Astrocyte (in vitro differentiated cells and primary cell): ENCODE measurements at regions not wholly inside any gene's neighbourhood (a gene's known extent, or its start where the extent isn't known, plus 50 kb on each side); places are given as distances from the start of the nearest gene placed in this dataset.
A peak's percentile ranks its signal among the peaks of the same experiment; 100 is the strongest.

Experiments
- DNase-seq: peaks from one replicate; pipeline ENCODE4 v3.0.0-alpha.2; 2010; ENCODE audit warnings: low read depth
- FAIRE-seq: peaks from 2 replicates; lab custom pipeline; 2011; peaks lifted over from hg19 to GRCh38; lab: Jason Lieb, UNC
- H2AFZ ChIP-seq: 2 replicates; pipeline ENCODE4 v1.6.0; 2012; ENCODE audit warnings: low read depth, low read length, inconsistent platforms
- H3K27ac ChIP-seq: 2 replicates; pipeline ENCODE4 v1.5.1; 2011; ENCODE audit warnings: low read depth, low read length, inconsistent platforms
- H3K27me3 ChIP-seq: 2 replicates; pipeline ENCODE4 v1.6.0; 2011; ENCODE audit warnings: low read length, inconsistent platforms; ENCODE audit not compliant: insufficient read depth
- H3K36me3 ChIP-seq: 2 replicates; pipeline ENCODE4 v1.5.1; 2011; ENCODE audit warnings: low read length, inconsistent platforms; ENCODE audit not compliant: insufficient read depth
- H3K4me1 ChIP-seq: 2 replicates; pipeline ENCODE4 v1.5.1; 2011; ENCODE audit warnings: low read length, inconsistent platforms; ENCODE audit not compliant: insufficient read depth
- H3K4me2 ChIP-seq: 2 replicates; pipeline ENCODE4 v1.6.0; 2012; ENCODE audit warnings: low read length, inconsistent platforms
- H3K4me3 ChIP-seq: 2 replicates; pipeline ENCODE4 v1.5.1; 2011; ENCODE audit warnings: low read depth, mild to moderate bottlenecking, low read length, inconsistent platforms; ENCODE audit not compliant: insufficient read depth
- H3K79me2 ChIP-seq: 2 replicates; pipeline ENCODE4 v1.6.0; 2012; ENCODE audit warnings: mild to moderate bottlenecking, low read length, inconsistent platforms; ENCODE audit not compliant: insufficient read depth
- H3K9ac ChIP-seq: 2 replicates; pipeline ENCODE4 v1.6.0; 2012; ENCODE audit warnings: mild to moderate bottlenecking, low read length, inconsistent platforms
- H3K9me3 ChIP-seq: 2 replicates; pipeline ENCODE4 v1.5.1; 2012; ENCODE audit warnings: low read depth, mild to moderate bottlenecking, low read length, inconsistent platforms; ENCODE audit not compliant: insufficient read depth
- H4K20me1 ChIP-seq: 2 replicates; pipeline ENCODE4 v1.6.0; 2012; ENCODE audit warnings: low read length, inconsistent platforms; ENCODE audit not compliant: insufficient read depth
- H3K27ac Mint-ChIP-seq: one replicate; pipeline ENCODE4 v1.8.0; 2021; ENCODE audit warnings: mild to moderate bottlenecking, mixed read lengths; ENCODE audit not compliant: unreplicated experiment
- H3K27me3 Mint-ChIP-seq: one replicate; pipeline ENCODE4 v1.8.0; 2021; ENCODE audit warnings: low read depth, mixed read lengths; ENCODE audit not compliant: unreplicated experiment
- H3K36me3 Mint-ChIP-seq: one replicate; pipeline ENCODE4 v1.8.0; 2021; ENCODE audit warnings: low read depth, mixed read lengths; ENCODE audit not compliant: unreplicated experiment
- H3K4me1 Mint-ChIP-seq: one replicate; pipeline ENCODE4 v1.8.0; 2021; ENCODE audit warnings: low read depth, mixed read lengths; ENCODE audit not compliant: unreplicated experiment
- H3K4me3 Mint-ChIP-seq: one replicate; pipeline ENCODE4 v1.8.0; 2021; ENCODE audit warnings: mild to moderate bottlenecking, moderate library complexity, mixed read lengths; ENCODE audit not compliant: unreplicated experiment
- H3K9me3 Mint-ChIP-seq: one replicate; pipeline ENCODE4 v1.8.0; 2021; ENCODE audit warnings: mild to moderate bottlenecking, mixed read lengths; ENCODE audit not compliant: unreplicated experiment
- EZH2 ChIP-seq: IDR thresholded peaks from 2 replicates; pipeline ENCODE4 v1.6.1; 2012; ENCODE audit warnings: mild to moderate bottlenecking, low read length, inconsistent platforms; ENCODE audit not compliant: insufficient read depth
- TF ChIP-seq, protein P1 (sequence below): IDR thresholded peaks from 2 replicates; pipeline ENCODE4 v1.5.1; 2011; ENCODE audit warnings: low read depth, mild to moderate bottlenecking, inconsistent platforms, low read length, moderate library complexity; ENCODE audit not compliant: insufficient read depth

DNA sequence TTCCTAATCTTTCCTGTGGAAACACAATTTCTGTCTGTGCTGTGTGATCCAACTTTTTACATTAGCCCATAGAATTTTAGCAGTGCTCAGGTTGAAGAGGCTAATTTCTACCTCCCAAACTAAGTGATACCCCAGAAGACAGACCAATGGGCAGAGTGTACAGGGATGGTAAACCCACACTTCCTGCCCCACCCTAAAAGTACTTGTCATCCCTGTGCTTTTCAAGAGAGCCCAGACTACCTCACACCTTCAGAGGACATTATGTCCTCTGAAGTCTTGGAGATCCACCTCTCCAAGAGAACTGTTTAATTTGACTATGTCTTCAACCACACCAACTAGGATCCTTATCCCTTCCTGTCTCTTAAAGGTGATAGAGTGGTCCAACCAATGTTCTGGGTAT, 82.0 kb upstream of the ACSL1 start:
- Histone ChIP-seq H3K9me3 (peaks cover 6% of the 10 kb centered on the region), H4K20me1 (no peaks in the 10 kb centered on the region), H3K36me3 (no peaks in the 10 kb centered on the region), H3K79me2 (no peaks in the 10 kb centered on the region), H3K27ac (no peak overlapping the region), H2AFZ (no peak overlapping the region), H3K4me2 (no peak overlapping the region), H3K4me1 (no peaks in the 10 kb centered on the region), H3K4me3 (no peak overlapping the region), H3K9ac (no peak overlapping the region), H3K27me3 (no peaks in the 10 kb centered on the region)
- H3K4me1 Mint-ChIP-seq, result no peaks in the 10 kb centered on the region
- TF ChIP-seq EZH2, result no peak
- TF ChIP-seq, protein P1, sequence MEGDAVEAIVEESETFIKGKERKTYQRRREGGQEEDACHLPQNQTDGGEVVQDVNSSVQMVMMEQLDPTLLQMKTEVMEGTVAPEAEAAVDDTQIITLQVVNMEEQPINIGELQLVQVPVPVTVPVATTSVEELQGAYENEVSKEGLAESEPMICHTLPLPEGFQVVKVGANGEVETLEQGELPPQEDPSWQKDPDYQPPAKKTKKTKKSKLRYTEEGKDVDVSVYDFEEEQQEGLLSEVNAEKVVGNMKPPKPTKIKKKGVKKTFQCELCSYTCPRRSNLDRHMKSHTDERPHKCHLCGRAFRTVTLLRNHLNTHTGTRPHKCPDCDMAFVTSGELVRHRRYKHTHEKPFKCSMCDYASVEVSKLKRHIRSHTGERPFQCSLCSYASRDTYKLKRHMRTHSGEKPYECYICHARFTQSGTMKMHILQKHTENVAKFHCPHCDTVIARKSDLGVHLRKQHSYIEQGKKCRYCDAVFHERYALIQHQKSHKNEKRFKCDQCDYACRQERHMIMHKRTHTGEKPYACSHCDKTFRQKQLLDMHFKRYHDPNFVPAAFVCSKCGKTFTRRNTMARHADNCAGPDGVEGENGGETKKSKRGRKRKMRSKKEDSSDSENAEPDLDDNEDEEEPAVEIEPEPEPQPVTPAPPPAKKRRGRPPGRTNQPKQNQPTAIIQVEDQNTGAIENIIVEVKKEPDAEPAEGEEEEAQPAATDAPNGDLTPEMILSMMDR, result no peak
- H3K9me3 Mint-ChIP-seq, result peaks cover 44% of the 10 kb centered on the region
- H3K4me3 Mint-ChIP-seq, result no peak overlapping the region
- DNase-seq (no peak), FAIRE-seq (no peak)
- peaks cover 3% of the 10 kb centered on the region for H3K36me3 Mint-ChIP-seq
- H3K27me3 Mint-ChIP-seq, result peaks cover 25% of the 10 kb centered on the region
- H3K27ac Mint-ChIP-seq, result no peak overlapping the region

DNA sequence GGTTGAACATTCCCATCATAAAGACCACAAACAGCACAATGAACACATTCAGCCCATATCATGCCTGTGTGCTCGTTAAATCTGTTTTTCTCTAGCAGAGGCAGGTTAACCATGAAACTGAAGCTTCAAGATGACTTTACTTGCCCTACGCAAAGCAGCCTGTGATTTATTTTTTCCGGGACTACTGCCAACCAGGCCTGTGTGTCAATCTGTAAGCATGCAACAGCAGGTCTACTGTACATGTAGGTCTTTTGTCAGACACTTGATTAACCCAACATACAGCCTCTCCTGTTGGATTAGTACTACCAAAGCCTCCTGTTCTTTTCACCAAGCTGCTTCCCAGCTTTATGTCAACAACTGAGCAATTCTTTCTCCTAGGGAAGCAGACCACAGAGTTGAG, 85.5 kb upstream of the ACSL1 start:
- H3K79me2 ChIP-seq, result no peaks in the 10 kb centered on the region
- no peak overlapping the region for H3K27ac ChIP-seq

More for the DNA sequence above, 85.5 kb upstream of the ACSL1 start:
- Mint-ChIP-seq H3K27ac (no peak overlapping the region), H3K36me3 (peaks cover 3% of the 10 kb centered on the region), H3K27me3 (peaks cover 19% of the 10 kb centered on the region), H3K9me3 (peaks cover 62% of the 10 kb centered on the region), H3K4me3 (no peak overlapping the region), H3K4me1 (no peaks in the 10 kb centered on the region)
- DNase-seq (peak; percentile 33), FAIRE-seq (no peak)
- H3K4me3 ChIP-seq, result no peak overlapping the region
- H3K4me2 ChIP-seq, result no peak overlapping the region
- H3K9ac ChIP-seq, result no peak overlapping the region
- H3K27me3 ChIP-seq, result no peaks in the 10 kb centered on the region
- H3K4me1 ChIP-seq, result no peaks in the 10 kb centered on the region
- no peaks in the 10 kb centered on the region for H4K20me1 ChIP-seq
- no peaks in the 10 kb centered on the region for H3K36me3 ChIP-seq
- H3K9me3 ChIP-seq, result peaks cover 8% of the 10 kb centered on the region
- H2AFZ ChIP-seq, result no peak overlapping the region
- no peak for TF ChIP-seq EZH2
- TF ChIP-seq, protein P1, result no peak
